ENCODE measurements at regions not wholly inside any gene's neighbourhood (a gene's known extent, or its start where the extent isn't known, plus 50 kb on each side); places are given as distances from the start of the nearest gene placed in this dataset.

GRCh38 chr9:27752069-27752468, 178.8 kb upstream of the C9orf72 start:
- no peak for DNase-seq

GRCh38 chr9:27755846-27756245, 182.6 kb upstream of the C9orf72 start:
- DNase-seq, result no peak

- no peak for DNase-seq
Observed at GRCh38 chr9:27756418-27756817, 183.1 kb upstream of the C9orf72 start.

GRCh38 chr9:27763831-27764230, 190.6 kb upstream of the C9orf72 start:
- DNase-seq, result no peak

GRCh38 chr9:27765266-27766072, 192.2 kb upstream of the C9orf72 start:
- DNase-seq, result no peak

GRCh38 chr9:27766073-27766835, 193.0 kb upstream of the C9orf72 start:
- peak in 1 of 3 experiments; percentile 11 for DNase-seq

GRCh38 chr9:27768781-27769180, 195.5 kb upstream of the C9orf72 start:
- DNase-seq, result no peak

- DNase-seq, result no peak
Observed at GRCh38 chr9:27770541-27770940, 197.3 kb upstream of the C9orf72 start.

GRCh38 chr9:27771803-27772545, 198.7 kb upstream of the C9orf72 start:
- DNase-seq, result peak in 2 of 3 experiments; percentile 36 to 76

- no peak for DNase-seq
Observed at GRCh38 chr9:27784847-27785713, 211.8 kb upstream of the C9orf72 start.

- no peak for DNase-seq
Observed at GRCh38 chr9:27785714-27786100, 212.4 kb upstream of the C9orf72 start.

GRCh38 chr9:27787891-27788290, 214.6 kb upstream of the C9orf72 start:
- DNase-seq, result no peak

- DNase-seq, result no peak
Observed at GRCh38 chr9:27791311-27791710, 218.0 kb upstream of the C9orf72 start.

GRCh38 chr9:27792971-27793689, 219.8 kb upstream of the C9orf72 start:
- DNase-seq, result no peak

- DNase-seq, result no peak
Observed at GRCh38 chr9:27799326-27799725, 226.0 kb upstream of the C9orf72 start.

GRCh38 chr9:27800159-27800558, 226.9 kb upstream of the C9orf72 start:
- no peak for DNase-seq

- DNase-seq, result no peak
Observed at GRCh38 chr9:27800692-27801370, 227.6 kb upstream of the C9orf72 start.

- DNase-seq, result no peak
Observed at GRCh38 chr9:27801545-27801944, 228.3 kb upstream of the C9orf72 start.

- no peak for DNase-seq
Observed at GRCh38 chr9:27802418-27802817, 229.1 kb upstream of the C9orf72 start.

GRCh38 chr9:27808864-27809263, 235.6 kb upstream of the C9orf72 start:
- no peak for DNase-seq

GRCh38 chr9:27817747-27818146, 244.5 kb upstream of the C9orf72 start:
- peak; percentile 34 to 80 (median 72) for DNase-seq
